Panc1 (cell line): ENCODE measurements at regions not wholly inside any gene's neighbourhood (a gene's known extent, or its start where the extent isn't known, plus 50 kb on each side); places are given as distances from the start of the nearest gene placed in this dataset.

ENCODE experiments used
- ATAC-seq: fragments of 200-7000 bp; cut with Tn5 transposase; 2 replicates; pipeline ENCODE4 v1.9.1; 2020; ENCODE audit warnings: mild to moderate bottlenecking, moderate library complexity
- BruUV-seq: library from RNA; stranded (reverse); fragments of 400-500 nt; replicated peaks from 2 replicates; lab custom pipeline; 2021; lab: Mats Ljungman, UMichigan
- CTCF ChIA-PET: fragments of 300-600 bp; sonication (Branson Sonifier 250); formaldehyde crosslinking; loops from one replicate; lab custom pipeline; 2022; ENCODE audit warnings: antibody characterized with exemption; lab: Charles Lee
- POLR2A ChIA-PET: fragments of 300-600 bp; sonication (Branson Sonifier 250); formaldehyde crosslinking; loops from one replicate; lab custom pipeline; 2022; ENCODE audit warnings: antibody characterized with exemption; lab: Charles Lee
- DNase-seq: peaks from one replicate; pipeline ENCODE4 v3.0.0-alpha.2; 2010; ENCODE audit warnings: low read depth, low spot score
- H3K27ac ChIP-seq: 2 replicates; pipeline ENCODE4 v1.5.1; 2011; ENCODE audit warnings: mild to moderate bottlenecking, low read length, inconsistent platforms
- H3K27me3 ChIP-seq: fragments of 200-500 bp; sonication (Bioruptor generic); 2 replicates; pipeline ENCODE4 v1.6.0; 2014; ENCODE audit warnings: low read length, inconsistent platforms; ENCODE audit not compliant: control insufficient read depth, insufficient read depth
- H3K36me3 ChIP-seq: fragments of 200-500 bp; sonication (Bioruptor generic); 2 replicates; pipeline ENCODE4 v1.5.1; 2014; ENCODE audit warnings: inconsistent platforms, mild to moderate bottlenecking, low read length, moderate library complexity; ENCODE audit not compliant: control insufficient read depth, insufficient read depth
- H3K4me1 ChIP-seq: 2 replicates; pipeline ENCODE4 v1.5.1; 2011; ENCODE audit warnings: inconsistent platforms, mild to moderate bottlenecking, low read length, moderate library complexity; ENCODE audit not compliant: control insufficient read depth, insufficient read depth
- H3K4me3 ChIP-seq, 2 experiments: 2 replicates each; pipeline ENCODE4 v1.5.1; 2011 to 2012; ENCODE audit warnings: low read depth in 2 of 2, low read length in 2 of 2, mild to moderate bottlenecking in 2 of 2, inconsistent platforms in 1 of 2, moderate library complexity in 1 of 2
- H3K9me3 ChIP-seq: fragments of 200-500 bp; sonication (Bioruptor generic); 2 replicates; pipeline ENCODE4 v1.5.1; 2014; ENCODE audit warnings: low read depth, mild to moderate bottlenecking, inconsistent platforms, low read length, moderate library complexity; ENCODE audit not compliant: control insufficient read depth, insufficient read depth
- CTCF ChIP-seq: fragments of 450-650 bp; IDR thresholded peaks from 2 replicates; pipeline ENCODE4 v1.5.1; 2017; ENCODE audit warnings: mild to moderate bottlenecking
- POLR2AphosphoS5 ChIP-seq: IDR thresholded peaks from 2 replicates; pipeline ENCODE4 v1.6.1; 2012; ENCODE audit warnings: mild to moderate bottlenecking, low read depth, low read length, moderate library complexity
- SIN3A ChIP-seq: IDR thresholded peaks from 2 replicates; pipeline ENCODE4 v1.6.1; 2012; ENCODE audit warnings: low read depth, mild to moderate bottlenecking, low read length, moderate library complexity, borderline replicate concordance; ENCODE audit not compliant: insufficient read depth
- TCF7L2 ChIP-seq: IDR thresholded peaks from 2 replicates; pipeline ENCODE4 v1.6.1; 2011; ENCODE audit warnings: mild to moderate bottlenecking, low read depth, low read length, inconsistent platforms
- in situ Hi-C: cut with HindIII; loops from 2 replicates; pipeline ENCODE4 v1.10.0; 2016; ENCODE audit warnings: low sequenced_read_pairs, low pct_unique_long_range_greater_than_20kb
- intact Hi-C: fragments of 100-400 bp; cut with micrococcal nuclease; formaldehyde crosslinking; loops from one replicate; pipeline ENCODE4 v1.10.0; 2022; ENCODE audit not compliant: unreplicated experiment
- TF ChIP-seq, protein P1 (sequence below), 2 experiments: IDR thresholded peaks; 2 replicates each; pipeline ENCODE4 v1.6.1; 2011 to 2012; ENCODE audit warnings: low read depth in 2 of 2, control low read depth in 1 of 2, low read length in 1 of 2, mild to moderate bottlenecking in 1 of 2, moderate library complexity in 1 of 2; ENCODE audit not compliant: insufficient read depth in 1 of 2

DNA sequence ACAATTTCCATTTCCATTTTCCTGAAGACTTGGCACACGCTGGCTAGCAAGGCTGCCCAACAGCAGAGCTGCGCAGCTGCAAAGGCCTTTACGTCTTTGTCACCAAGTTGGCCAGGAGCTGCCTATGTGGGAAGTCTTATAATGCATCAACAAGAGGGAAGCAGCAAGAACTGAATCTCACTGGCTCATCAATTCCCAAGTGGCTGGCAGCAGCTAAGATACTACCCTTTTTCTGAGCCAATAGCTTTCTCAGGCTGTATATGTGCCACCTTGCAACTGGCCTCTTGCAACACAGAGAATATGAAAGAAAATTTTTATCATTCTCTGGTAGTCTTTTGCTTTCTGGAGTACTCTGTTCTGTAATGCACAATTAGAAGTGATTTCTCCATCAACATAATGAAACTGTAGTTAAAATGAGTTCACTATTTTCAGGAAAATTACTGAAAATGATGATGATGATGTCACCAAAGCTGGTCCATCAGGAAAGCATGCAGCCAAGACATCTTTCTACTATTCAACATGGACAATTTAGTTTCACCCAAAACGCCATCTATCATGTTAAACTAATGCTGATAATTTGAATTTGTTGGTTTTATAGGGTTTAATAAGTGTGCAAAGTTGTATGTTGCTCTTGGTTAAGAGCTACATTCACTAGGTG, 97.3 kb upstream of the FOXA2 start:
- Histone ChIP-seq H3K9me3 (no peaks in the 10 kb centered on the region), H3K4me3 (no peak overlapping the region), H3K4me1 (peaks cover 4% of the 10 kb centered on the region), H3K27ac (no peak overlapping the region), H3K27me3 (no peaks in the 10 kb centered on the region), H3K36me3 (no peaks in the 10 kb centered on the region)
- intact Hi-C loops (loop anchor here (5.0 to 10.0 kb wide), 2 partner anchors 227 to 294 kb away; no protein-coding TSS in a partner anchor), in situ Hi-C loops (no loop called here)
- DNase-seq: no peak
- ChIA-PET POLR2A (no interaction called here), CTCF (interaction anchor here (0.7 to 0.9 kb wide), 3 partner anchors 10 to 94 kb away, joined by 3 read pairs; no protein-coding TSS in a partner anchor)
- ATAC-seq: no peak
- TF ChIP-seq CTCF: no peak
- TF ChIP-seq POLR2AphosphoS5: no peak
- no peak for TF ChIP-seq TCF7L2
- TF ChIP-seq, protein P1, sequence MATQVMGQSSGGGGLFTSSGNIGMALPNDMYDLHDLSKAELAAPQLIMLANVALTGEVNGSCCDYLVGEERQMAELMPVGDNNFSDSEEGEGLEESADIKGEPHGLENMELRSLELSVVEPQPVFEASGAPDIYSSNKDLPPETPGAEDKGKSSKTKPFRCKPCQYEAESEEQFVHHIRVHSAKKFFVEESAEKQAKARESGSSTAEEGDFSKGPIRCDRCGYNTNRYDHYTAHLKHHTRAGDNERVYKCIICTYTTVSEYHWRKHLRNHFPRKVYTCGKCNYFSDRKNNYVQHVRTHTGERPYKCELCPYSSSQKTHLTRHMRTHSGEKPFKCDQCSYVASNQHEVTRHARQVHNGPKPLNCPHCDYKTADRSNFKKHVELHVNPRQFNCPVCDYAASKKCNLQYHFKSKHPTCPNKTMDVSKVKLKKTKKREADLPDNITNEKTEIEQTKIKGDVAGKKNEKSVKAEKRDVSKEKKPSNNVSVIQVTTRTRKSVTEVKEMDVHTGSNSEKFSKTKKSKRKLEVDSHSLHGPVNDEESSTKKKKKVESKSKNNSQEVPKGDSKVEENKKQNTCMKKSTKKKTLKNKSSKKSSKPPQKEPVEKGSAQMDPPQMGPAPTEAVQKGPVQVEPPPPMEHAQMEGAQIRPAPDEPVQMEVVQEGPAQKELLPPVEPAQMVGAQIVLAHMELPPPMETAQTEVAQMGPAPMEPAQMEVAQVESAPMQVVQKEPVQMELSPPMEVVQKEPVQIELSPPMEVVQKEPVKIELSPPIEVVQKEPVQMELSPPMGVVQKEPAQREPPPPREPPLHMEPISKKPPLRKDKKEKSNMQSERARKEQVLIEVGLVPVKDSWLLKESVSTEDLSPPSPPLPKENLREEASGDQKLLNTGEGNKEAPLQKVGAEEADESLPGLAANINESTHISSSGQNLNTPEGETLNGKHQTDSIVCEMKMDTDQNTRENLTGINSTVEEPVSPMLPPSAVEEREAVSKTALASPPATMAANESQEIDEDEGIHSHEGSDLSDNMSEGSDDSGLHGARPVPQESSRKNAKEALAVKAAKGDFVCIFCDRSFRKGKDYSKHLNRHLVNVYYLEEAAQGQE (IDR thresholded peaks at IDR 0.05; ENCODE audit: insufficient read depth in 1 of 2, low read depth in 2 of 2, low read length in 1 of 2): no peak
- TF ChIP-seq SIN3A: no peak
- no TSS peak for BruUV-seq

- in situ Hi-C loops: no loop called here
- ChIA-PET POLR2A (no interaction called here), CTCF (interaction anchor here (0.9 kb wide), 2 partner anchors 9 to 95 kb away, joined by 3 read pairs; no protein-coding TSS in a partner anchor)
- no TSS peak for BruUV-seq
- ATAC-seq (no peak), DNase-seq (no peak)
- intact Hi-C loops: loop anchor here (5.0 to 10.0 kb wide), 2 partner anchors 228 to 295 kb away; no protein-coding TSS in a partner anchor
- TF ChIP-seq SIN3A (no peak), POLR2AphosphoS5 (no peak), TCF7L2 (no peak), CTCF (no peak)
- TF ChIP-seq, protein P1 (IDR thresholded peaks at IDR 0.05; ENCODE audit: insufficient read depth in 1 of 2, low read depth in 2 of 2, low read length in 1 of 2): no peak
- no peaks in the 10 kb centered on the region for H3K27me3 ChIP-seq
- H3K27ac ChIP-seq: no peak overlapping the region
- peaks cover 4% of the 10 kb centered on the region for H3K4me1 ChIP-seq
- no peaks in the 10 kb centered on the region for H3K36me3 ChIP-seq
- no peak overlapping the region for H3K4me3 ChIP-seq
- H3K9me3 ChIP-seq: no peaks in the 10 kb centered on the region
These were observed 98.0 kb upstream of the FOXA2 start for GRCh38 chr20:22682381-22682780.
